HCT116 (cell line): ENCODE measurements at regions not wholly inside any gene's neighbourhood (a gene's known extent, or its start where the extent isn't known, plus 50 kb on each side); places are given as distances from the start of the nearest gene placed in this dataset.

Source experiments
- EGR1 ChIP-seq: IDR thresholded peaks from 2 replicates; pipeline ENCODE4 v1.6.1; 2012; ENCODE audit warnings: low read depth
- ELF1 ChIP-seq: IDR thresholded peaks from 2 replicates; pipeline ENCODE4 v1.6.1; 2012; ENCODE audit warnings: low read depth, borderline replicate concordance
- EZH2 ChIP-seq: fragments of 200-600 bp; sonication (generic); IDR thresholded peaks from 2 replicates; pipeline ENCODE4 v1.6.1; 2017; ENCODE audit warnings: antibody characterized with exemption, mixed run types
- JUND ChIP-seq: IDR thresholded peaks from 2 replicates; pipeline ENCODE4 v1.6.1; 2012
- POLR2A ChIP-seq: IDR thresholded peaks from 2 replicates; pipeline ENCODE4 v1.7.0; 2011; ENCODE audit warnings: borderline replicate concordance; ENCODE audit not compliant: insufficient read depth, insufficient read length; ENCODE audit errors: extremely low read depth
- POLR2AphosphoS5 ChIP-seq: IDR thresholded peaks from 2 replicates; pipeline ENCODE4 v1.6.1; 2011; ENCODE audit warnings: mild to moderate bottlenecking, low read depth, low read length, moderate library complexity
- SIN3A ChIP-seq: IDR thresholded peaks from 2 replicates; pipeline ENCODE4 v1.6.1; 2012; ENCODE audit warnings: low read depth
- ZFX ChIP-seq: fragments of 450-650 bp; IDR thresholded peaks from 2 replicates; pipeline ENCODE4 v1.6.1; 2017
- TF ChIP-seq, protein P1 (sequence below), 3 experiments: fragments of 200-600 bp in 1 of 3; sonication (generic) in 1 of 3; IDR thresholded peaks in 2 of 3; conservative IDR thresholded peaks in 1 of 3; 2 replicates each; pipeline ENCODE4 v1.5.1; 2012 to 2017; ENCODE audit warnings: low read depth in 2 of 3, low read length in 2 of 3, antibody characterized with exemption in 1 of 3, borderline replicate concordance in 1 of 3, control low read depth in 1 of 3, mild to moderate bottlenecking in 1 of 3, mixed read lengths in 1 of 3, mixed run types in 1 of 3, moderate library complexity in 1 of 3; ENCODE audit not compliant: insufficient read depth in 1 of 3

DNA sequence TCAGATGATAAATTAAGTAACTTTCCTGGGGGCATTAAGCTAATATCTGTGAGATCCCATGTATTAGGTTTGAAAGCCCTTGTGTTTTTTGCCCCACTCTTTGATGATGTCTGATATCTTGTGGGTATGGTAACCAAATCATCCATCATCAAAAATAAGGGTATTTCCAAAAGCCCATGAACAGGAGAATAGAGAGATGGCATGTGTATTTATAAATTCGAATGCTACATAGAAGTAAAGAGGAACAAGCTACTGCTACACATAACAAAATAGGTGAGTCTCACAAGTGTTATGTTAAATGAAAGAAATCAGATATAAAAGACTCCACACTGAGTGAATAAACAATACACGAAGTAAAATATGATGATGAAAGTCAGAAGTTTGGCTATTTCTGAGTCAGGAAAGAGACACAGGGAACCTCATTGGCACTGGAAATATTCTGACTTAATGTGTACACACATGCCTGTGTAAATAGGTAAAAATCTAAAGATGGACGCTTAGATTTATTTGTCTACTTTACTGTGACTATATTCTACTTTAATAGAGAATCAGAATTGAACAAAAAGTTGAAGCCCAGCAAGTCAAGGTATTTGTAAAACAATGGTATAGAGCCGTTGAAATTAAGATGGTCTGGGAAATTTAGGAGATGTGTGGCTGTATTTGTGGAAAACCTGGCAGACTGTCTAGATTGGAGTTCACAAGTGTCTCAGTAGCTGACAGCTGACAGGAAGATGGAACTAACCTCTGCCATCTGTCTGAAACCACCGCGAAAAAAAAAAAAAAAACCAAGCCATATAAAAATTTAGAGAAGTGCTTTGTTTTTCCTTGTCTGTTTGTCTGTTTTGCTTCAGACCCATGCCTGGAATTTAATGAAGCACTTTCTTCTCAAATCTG lies 111.0 kb upstream of the TGFBR2 start:
- TF ChIP-seq, protein P1, sequence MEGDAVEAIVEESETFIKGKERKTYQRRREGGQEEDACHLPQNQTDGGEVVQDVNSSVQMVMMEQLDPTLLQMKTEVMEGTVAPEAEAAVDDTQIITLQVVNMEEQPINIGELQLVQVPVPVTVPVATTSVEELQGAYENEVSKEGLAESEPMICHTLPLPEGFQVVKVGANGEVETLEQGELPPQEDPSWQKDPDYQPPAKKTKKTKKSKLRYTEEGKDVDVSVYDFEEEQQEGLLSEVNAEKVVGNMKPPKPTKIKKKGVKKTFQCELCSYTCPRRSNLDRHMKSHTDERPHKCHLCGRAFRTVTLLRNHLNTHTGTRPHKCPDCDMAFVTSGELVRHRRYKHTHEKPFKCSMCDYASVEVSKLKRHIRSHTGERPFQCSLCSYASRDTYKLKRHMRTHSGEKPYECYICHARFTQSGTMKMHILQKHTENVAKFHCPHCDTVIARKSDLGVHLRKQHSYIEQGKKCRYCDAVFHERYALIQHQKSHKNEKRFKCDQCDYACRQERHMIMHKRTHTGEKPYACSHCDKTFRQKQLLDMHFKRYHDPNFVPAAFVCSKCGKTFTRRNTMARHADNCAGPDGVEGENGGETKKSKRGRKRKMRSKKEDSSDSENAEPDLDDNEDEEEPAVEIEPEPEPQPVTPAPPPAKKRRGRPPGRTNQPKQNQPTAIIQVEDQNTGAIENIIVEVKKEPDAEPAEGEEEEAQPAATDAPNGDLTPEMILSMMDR (IDR thresholded peaks at IDR 0.05 in 2 of 3, conservative IDR thresholded peaks at IDR 0.05 in 1 of 3; ENCODE audit: borderline replicate concordance in 1 of 3, insufficient read depth in 1 of 3, low read depth in 2 of 3, low read length in 2 of 3) = no peak
- TF ChIP-seq EGR1 (no peak), POLR2AphosphoS5 (no peak), EZH2 (no peak), SIN3A (no peak), POLR2A (no peak), ELF1 (no peak), JUND (no peak), ZFX (no peak)
